Panc1 (cell line): ENCODE measurements at regions not wholly inside any gene's neighbourhood (a gene's known extent, or its start where the extent isn't known, plus 50 kb on each side); places are given as distances from the start of the nearest gene placed in this dataset.

Source experiments
- POLR2AphosphoS5 ChIP-seq: IDR thresholded peaks from 2 replicates; pipeline ENCODE4 v1.6.1; 2012; ENCODE audit warnings: mild to moderate bottlenecking, low read depth, low read length, moderate library complexity
- SIN3A ChIP-seq: IDR thresholded peaks from 2 replicates; pipeline ENCODE4 v1.6.1; 2012; ENCODE audit warnings: low read depth, mild to moderate bottlenecking, low read length, moderate library complexity, borderline replicate concordance; ENCODE audit not compliant: insufficient read depth
- TCF7L2 ChIP-seq: IDR thresholded peaks from 2 replicates; pipeline ENCODE4 v1.6.1; 2011; ENCODE audit warnings: mild to moderate bottlenecking, low read depth, low read length, inconsistent platforms
- TF ChIP-seq, protein P1 (sequence below): fragments of 450-650 bp; IDR thresholded peaks from 2 replicates; pipeline ENCODE4 v1.5.1; 2017; ENCODE audit warnings: mild to moderate bottlenecking
- TF ChIP-seq, protein P2 (sequence below), 2 experiments: IDR thresholded peaks; 2 replicates each; pipeline ENCODE4 v1.6.1; 2011 to 2012; ENCODE audit warnings: low read depth in 2 of 2, control low read depth in 1 of 2, low read length in 1 of 2, mild to moderate bottlenecking in 1 of 2, moderate library complexity in 1 of 2; ENCODE audit not compliant: insufficient read depth in 1 of 2

- TF ChIP-seq, protein P1, sequence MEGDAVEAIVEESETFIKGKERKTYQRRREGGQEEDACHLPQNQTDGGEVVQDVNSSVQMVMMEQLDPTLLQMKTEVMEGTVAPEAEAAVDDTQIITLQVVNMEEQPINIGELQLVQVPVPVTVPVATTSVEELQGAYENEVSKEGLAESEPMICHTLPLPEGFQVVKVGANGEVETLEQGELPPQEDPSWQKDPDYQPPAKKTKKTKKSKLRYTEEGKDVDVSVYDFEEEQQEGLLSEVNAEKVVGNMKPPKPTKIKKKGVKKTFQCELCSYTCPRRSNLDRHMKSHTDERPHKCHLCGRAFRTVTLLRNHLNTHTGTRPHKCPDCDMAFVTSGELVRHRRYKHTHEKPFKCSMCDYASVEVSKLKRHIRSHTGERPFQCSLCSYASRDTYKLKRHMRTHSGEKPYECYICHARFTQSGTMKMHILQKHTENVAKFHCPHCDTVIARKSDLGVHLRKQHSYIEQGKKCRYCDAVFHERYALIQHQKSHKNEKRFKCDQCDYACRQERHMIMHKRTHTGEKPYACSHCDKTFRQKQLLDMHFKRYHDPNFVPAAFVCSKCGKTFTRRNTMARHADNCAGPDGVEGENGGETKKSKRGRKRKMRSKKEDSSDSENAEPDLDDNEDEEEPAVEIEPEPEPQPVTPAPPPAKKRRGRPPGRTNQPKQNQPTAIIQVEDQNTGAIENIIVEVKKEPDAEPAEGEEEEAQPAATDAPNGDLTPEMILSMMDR: no peak
- TF ChIP-seq, protein P2, sequence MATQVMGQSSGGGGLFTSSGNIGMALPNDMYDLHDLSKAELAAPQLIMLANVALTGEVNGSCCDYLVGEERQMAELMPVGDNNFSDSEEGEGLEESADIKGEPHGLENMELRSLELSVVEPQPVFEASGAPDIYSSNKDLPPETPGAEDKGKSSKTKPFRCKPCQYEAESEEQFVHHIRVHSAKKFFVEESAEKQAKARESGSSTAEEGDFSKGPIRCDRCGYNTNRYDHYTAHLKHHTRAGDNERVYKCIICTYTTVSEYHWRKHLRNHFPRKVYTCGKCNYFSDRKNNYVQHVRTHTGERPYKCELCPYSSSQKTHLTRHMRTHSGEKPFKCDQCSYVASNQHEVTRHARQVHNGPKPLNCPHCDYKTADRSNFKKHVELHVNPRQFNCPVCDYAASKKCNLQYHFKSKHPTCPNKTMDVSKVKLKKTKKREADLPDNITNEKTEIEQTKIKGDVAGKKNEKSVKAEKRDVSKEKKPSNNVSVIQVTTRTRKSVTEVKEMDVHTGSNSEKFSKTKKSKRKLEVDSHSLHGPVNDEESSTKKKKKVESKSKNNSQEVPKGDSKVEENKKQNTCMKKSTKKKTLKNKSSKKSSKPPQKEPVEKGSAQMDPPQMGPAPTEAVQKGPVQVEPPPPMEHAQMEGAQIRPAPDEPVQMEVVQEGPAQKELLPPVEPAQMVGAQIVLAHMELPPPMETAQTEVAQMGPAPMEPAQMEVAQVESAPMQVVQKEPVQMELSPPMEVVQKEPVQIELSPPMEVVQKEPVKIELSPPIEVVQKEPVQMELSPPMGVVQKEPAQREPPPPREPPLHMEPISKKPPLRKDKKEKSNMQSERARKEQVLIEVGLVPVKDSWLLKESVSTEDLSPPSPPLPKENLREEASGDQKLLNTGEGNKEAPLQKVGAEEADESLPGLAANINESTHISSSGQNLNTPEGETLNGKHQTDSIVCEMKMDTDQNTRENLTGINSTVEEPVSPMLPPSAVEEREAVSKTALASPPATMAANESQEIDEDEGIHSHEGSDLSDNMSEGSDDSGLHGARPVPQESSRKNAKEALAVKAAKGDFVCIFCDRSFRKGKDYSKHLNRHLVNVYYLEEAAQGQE (IDR thresholded peaks at IDR 0.05; ENCODE audit: insufficient read depth in 1 of 2, low read depth in 2 of 2, low read length in 1 of 2): no peak
- TF ChIP-seq TCF7L2 (no peak), POLR2AphosphoS5 (no peak), SIN3A (no peak)
These were observed 133.7 kb downstream of the ANXA2 start for GRCh38 chr15:60264088-60264487.
